ENCODE measurements at regions not wholly inside any gene's neighbourhood (a gene's known extent, or its start where the extent isn't known, plus 50 kb on each side); places are given as distances from the start of the nearest gene placed in this dataset.

GRCh38 chr12:100675432-100675831 lies 101.9 kb downstream of the GAS2L3 start:
- intact Hi-C loops (cut with DNase I) = no loop called here

GRCh38 chr12:100681074-100681473 lies 107.6 kb downstream of the GAS2L3 start:
- Histone ChIP-seq H3K27me3 (ENCODE audit: low read depth) (peaks cover 9% of the 10 kb centered on the region), H3K9me3 (no peaks in the 10 kb centered on the region), H3K36me3 (no peaks in the 10 kb centered on the region), H3K4me1 (no peaks in the 10 kb centered on the region), H3K4me3 (no peak overlapping the region), H3K27ac (no peak overlapping the region)
- intact Hi-C loops (cut with DNase I) = no loop called here
- DNase-seq (no peak), ATAC-seq (no peak)
- no peak for TF ChIP-seq CTCF (IDR thresholded peaks at IDR 0.05)

More at GRCh38 chr12:100675432-100675831, 101.9 kb downstream of the GAS2L3 start:
- Histone ChIP-seq H3K36me3 (no peaks in the 10 kb centered on the region), H3K4me1 (no peaks in the 10 kb centered on the region), H3K4me3 (no peak overlapping the region), H3K9me3 (no peaks in the 10 kb centered on the region), H3K27me3 (ENCODE audit: low read depth) (peaks cover 7% of the 10 kb centered on the region), H3K27ac (no peak overlapping the region)
- DNase-seq (no peak), ATAC-seq (no peak)
- no peak for TF ChIP-seq CTCF (IDR thresholded peaks at IDR 0.05)

GRCh38 chr12:100682178-100682577 lies 108.7 kb downstream of the GAS2L3 start:
- Histone ChIP-seq H3K27ac (no peak overlapping the region), H3K27me3 (ENCODE audit: low read depth) (peaks cover 9% of the 10 kb centered on the region), H3K9me3 (no peaks in the 10 kb centered on the region), H3K4me3 (no peak overlapping the region), H3K4me1 (no peaks in the 10 kb centered on the region), H3K36me3 (no peaks in the 10 kb centered on the region)
- ATAC-seq (no peak), DNase-seq (no peak)
- no peak for TF ChIP-seq CTCF (IDR thresholded peaks at IDR 0.05)
- intact Hi-C loops (cut with DNase I) = no loop called here

GRCh38 chr12:100687686-100688085 lies 106.9 kb upstream of the ANO4 start:
- no peak for TF ChIP-seq CTCF (IDR thresholded peaks at IDR 0.05)
- Histone ChIP-seq H3K9me3 (no peaks in the 10 kb centered on the region), H3K4me1 (no peaks in the 10 kb centered on the region), H3K36me3 (no peaks in the 10 kb centered on the region), H3K27me3 (ENCODE audit: low read depth) (peaks cover 6% of the 10 kb centered on the region), H3K27ac (no peak overlapping the region), H3K4me3 (no peak overlapping the region)
- intact Hi-C loops (cut with DNase I) = no loop called here
- ATAC-seq (no peak), DNase-seq (no peak)

- intact Hi-C loops (cut with DNase I) = no loop called here
- DNase-seq (no peak), ATAC-seq (peak; percentile 32)
- Histone ChIP-seq H3K27ac (no peak overlapping the region), H3K9me3 (no peaks in the 10 kb centered on the region), H3K4me1 (no peaks in the 10 kb centered on the region), H3K4me3 (no peak overlapping the region), H3K36me3 (no peaks in the 10 kb centered on the region), H3K27me3 (ENCODE audit: low read depth) (peaks cover 6% of the 10 kb centered on the region)
- TF ChIP-seq CTCF (IDR thresholded peaks at IDR 0.05) = no peak
Measured at GRCh38 chr12:100688451-100688864, 106.1 kb upstream of the ANO4 start.

- no peak for TF ChIP-seq CTCF (IDR thresholded peaks at IDR 0.05)
- Histone ChIP-seq H3K9me3 (no peaks in the 10 kb centered on the region), H3K27ac (no peak overlapping the region), H3K4me1 (no peaks in the 10 kb centered on the region), H3K4me3 (no peak overlapping the region), H3K36me3 (no peaks in the 10 kb centered on the region), H3K27me3 (ENCODE audit: low read depth) (no peaks in the 10 kb centered on the region)
- intact Hi-C loops (cut with DNase I) = no loop called here
- DNase-seq = no peak
- no peak for ATAC-seq
Measured at GRCh38 chr12:100692502-100692901, 102.1 kb upstream of the ANO4 start.

Data from lower lobe of right lung (tissue), 2 donors.